B cell (primary cell): ENCODE measurements at regions not wholly inside any gene's neighbourhood (a gene's known extent, or its start where the extent isn't known, plus 50 kb on each side); places are given as distances from the start of the nearest gene placed in this dataset.

ENCODE experiments used
- ATAC-seq: fragments of 200-7000 bp; cut with Tn5 transposase; one replicate; pipeline ENCODE4 v1.10.0; 2021; ENCODE audit warnings: low read depth, mild to moderate bottlenecking, moderate number of reproducible peaks, moderate library complexity
- CTCF ChIA-PET: fragments of 350-600 bp; sonication (Branson Sonifier 250); formaldehyde crosslinking; loops from one replicate; lab custom pipeline; 2021; ENCODE audit warnings: antibody characterized with exemption, inconsistent platforms; lab: Charles Lee
- POLR2A ChIA-PET: fragments of 350-600 bp; sonication (Branson Sonifier 250); formaldehyde crosslinking; loops from one replicate; lab custom pipeline; 2021; ENCODE audit warnings: antibody characterized with exemption; lab: Charles Lee
- DNase-seq: peaks from one replicate; pipeline ENCODE4 v3.0.0; 2013
- H2AFZ ChIP-seq: 2 replicates; pipeline ENCODE4 v1.6.1; 2012; ENCODE audit warnings: mild to moderate bottlenecking, low read depth, low read length; ENCODE audit not compliant: insufficient read depth, poor library complexity, severe bottlenecking
- H3K27ac ChIP-seq, 2 donors: 1 replicate in 1 of 2; 2 replicates in 1 of 2; pipeline ENCODE4 v1.5.1; 2012 to 2013; ENCODE audit warnings: low read length in 2 of 2, mild to moderate bottlenecking in 2 of 2, moderate library complexity in 1 of 2
- H3K27me3 ChIP-seq, 4 experiments: fragments of 200-600 bp in 1 of 4; sonication (generic) in 1 of 4; replicated peaks in 1 of 4; 1 replicate in 2 of 4; 2 replicates in 2 of 4; pipeline versions ENCODE4 v1.6.1 to v1.7.0; 2013 to 2016; ENCODE audit warnings: low read length in 3 of 4, mild to moderate bottlenecking in 2 of 4, mixed read lengths in 1 of 4, moderate library complexity in 1 of 4; ENCODE audit not compliant: insufficient read depth in 4 of 4, control insufficient read depth in 3 of 4; ENCODE audit errors: control extremely low read depth in 1 of 4
- H3K36me3 ChIP-seq, 2 experiments: replicated peaks in 1 of 2; 1 replicate in 1 of 2; 2 replicates in 1 of 2; pipeline versions ENCODE4 v1.6.1 to v1.7.1; 2013; ENCODE audit warnings: low read length in 1 of 2; ENCODE audit not compliant: insufficient read depth in 2 of 2, control insufficient read depth in 1 of 2; ENCODE audit errors: control extremely low read depth in 1 of 2, extremely low read depth in 1 of 2
- H3K4me1 ChIP-seq, 2 donors: fragments of 200-600 bp in 1 of 2; sonication (generic) in 1 of 2; 1 replicate in 1 of 2; 2 replicates in 1 of 2; pipeline versions ENCODE4 v1.5.1 to v1.6.1; 2013 to 2017; ENCODE audit warnings: low read length in 2 of 2; ENCODE audit not compliant: control insufficient read depth in 2 of 2, insufficient read depth in 2 of 2
- H3K4me2 ChIP-seq: replicated peaks from 2 replicates; pipeline ENCODE3; 2012; ENCODE audit warnings: mild to moderate bottlenecking, low read depth, low read length; ENCODE audit not compliant: poor library complexity, severe bottlenecking
- H3K4me3 ChIP-seq, 5 experiments: fragments of 200-600 bp in 1 of 5; sonication (generic) in 1 of 5; 1 replicate in 3 of 5; 2 replicates in 2 of 5; pipeline versions ENCODE4 v1.5.1 to v1.7.0; 2011 to 2016; ENCODE audit warnings: low read length in 4 of 5, mild to moderate bottlenecking in 4 of 5, low read depth in 2 of 5, control low read depth in 1 of 5, moderate library complexity in 1 of 5; ENCODE audit not compliant: insufficient read depth in 1 of 5; ENCODE audit errors: control extremely low read depth in 1 of 5, extremely low read depth in 1 of 5
- H3K79me2 ChIP-seq: fragments of 200-600 bp; sonication (generic); one replicate; pipeline ENCODE4 v1.6.0; 2016; ENCODE audit warnings: low read length; ENCODE audit not compliant: control insufficient read depth, insufficient read depth
- H3K9ac ChIP-seq: fragments of 200-600 bp; sonication (generic); 2 replicates; pipeline ENCODE4 v1.6.1; 2017; ENCODE audit warnings: mild to moderate bottlenecking, low read length, moderate library complexity
- H3K9me3 ChIP-seq, 3 donors: one replicate each; pipeline versions ENCODE4 v1.6.1 to v1.7.1; 2013; ENCODE audit warnings: low read length in 2 of 3; ENCODE audit not compliant: control insufficient read depth in 2 of 3, insufficient read depth in 1 of 3; ENCODE audit errors: control extremely low read depth in 1 of 3
- H4K20me1 ChIP-seq: 2 replicates; pipeline ENCODE4 v1.6.0; 2012; ENCODE audit warnings: mild to moderate bottlenecking, low read length; ENCODE audit not compliant: insufficient read depth, control insufficient read depth, poor library complexity, severe bottlenecking
- H3K27ac Mint-ChIP-seq: one replicate; pipeline ENCODE4 v1.8.0; 2021; ENCODE audit warnings: mixed read lengths
- H3K27me3 Mint-ChIP-seq: one replicate; pipeline ENCODE4 v1.8.0; 2021; ENCODE audit warnings: mixed read lengths
- H3K4me1 Mint-ChIP-seq: one replicate; pipeline ENCODE4 v1.8.0; 2021; ENCODE audit warnings: mixed read lengths
- H3K4me3 Mint-ChIP-seq: one replicate; pipeline ENCODE4 v1.8.0; 2021; ENCODE audit warnings: mixed read lengths
- H3K9me3 Mint-ChIP-seq: one replicate; pipeline ENCODE4 v1.8.0; 2022; ENCODE audit warnings: mixed read lengths; ENCODE audit not compliant: insufficient read depth
- EZH2 ChIP-seq: IDR thresholded peaks from 2 replicates; pipeline ENCODE4 v1.6.1; 2012; ENCODE audit warnings: borderline replicate concordance, low read depth, mild to moderate bottlenecking, moderate library complexity, low read length; ENCODE audit not compliant: insufficient read depth, poor library complexity, severe bottlenecking
- WGBS: methylation state at CpG from one replicate; pipeline ENCODE4 v1.1.5; 2013; ENCODE audit warnings: missing lambda C conversion rate; ENCODE audit not compliant: insufficient coverage; 5-methylcytosine and 5-hydroxymethylcytosine counted together
- intact Hi-C: fragments of 100-400 bp; cut with micrococcal nuclease; formaldehyde crosslinking; loops from one replicate; pipeline ENCODE4 v1.10.0; 2022
- TF ChIP-seq, protein P1 (sequence below): fragments of 200-600 bp; IDR thresholded peaks from one replicate; pipeline ENCODE4 v1.8.0; 2022; ENCODE audit warnings: antibody characterized with exemption, mild to moderate bottlenecking

DNA sequence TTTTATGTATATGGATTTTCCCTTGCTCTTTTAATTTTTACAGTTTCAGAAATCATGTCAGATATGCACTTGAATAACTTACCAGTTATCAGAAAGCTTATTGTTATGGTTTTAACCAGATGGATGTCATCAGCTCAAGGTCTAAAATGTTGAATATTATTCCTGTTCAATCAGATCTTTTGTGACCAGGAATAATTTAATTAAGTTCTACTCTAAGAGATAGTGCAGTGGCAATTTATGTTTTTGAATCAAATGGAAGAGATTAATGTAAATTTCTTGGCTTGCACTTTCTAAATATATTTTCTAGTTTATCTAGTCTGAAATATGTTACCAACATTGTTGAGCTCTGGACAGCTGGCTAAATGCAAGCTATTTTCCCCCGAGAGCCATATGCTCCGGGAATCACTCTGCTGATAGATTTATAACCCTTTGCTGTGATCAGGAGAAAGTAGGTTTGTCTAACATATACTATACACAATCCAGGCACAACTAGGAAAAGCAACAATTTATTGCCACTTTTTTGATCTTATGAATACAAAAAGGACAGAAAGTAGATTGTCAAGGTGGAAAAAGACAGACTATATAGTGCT is 76.8 kb upstream of the CD96 start:
- H2AFZ ChIP-seq = no peak overlapping the region
- DNase-seq (no peak), ATAC-seq (no peak)
- no peaks in the 10 kb centered on the region for H3K4me1 Mint-ChIP-seq
- peaks cover 3% of the 10 kb centered on the region for H3K9me3 Mint-ChIP-seq
- intact Hi-C loops = no loop called here
- no peaks in the 10 kb centered on the region for H3K79me2 ChIP-seq
- H3K4me1 ChIP-seq = no peaks in the 10 kb centered on the region
- no peak overlapping the region for H3K4me2 ChIP-seq
- no peak for TF ChIP-seq EZH2
- TF ChIP-seq, protein P1, sequence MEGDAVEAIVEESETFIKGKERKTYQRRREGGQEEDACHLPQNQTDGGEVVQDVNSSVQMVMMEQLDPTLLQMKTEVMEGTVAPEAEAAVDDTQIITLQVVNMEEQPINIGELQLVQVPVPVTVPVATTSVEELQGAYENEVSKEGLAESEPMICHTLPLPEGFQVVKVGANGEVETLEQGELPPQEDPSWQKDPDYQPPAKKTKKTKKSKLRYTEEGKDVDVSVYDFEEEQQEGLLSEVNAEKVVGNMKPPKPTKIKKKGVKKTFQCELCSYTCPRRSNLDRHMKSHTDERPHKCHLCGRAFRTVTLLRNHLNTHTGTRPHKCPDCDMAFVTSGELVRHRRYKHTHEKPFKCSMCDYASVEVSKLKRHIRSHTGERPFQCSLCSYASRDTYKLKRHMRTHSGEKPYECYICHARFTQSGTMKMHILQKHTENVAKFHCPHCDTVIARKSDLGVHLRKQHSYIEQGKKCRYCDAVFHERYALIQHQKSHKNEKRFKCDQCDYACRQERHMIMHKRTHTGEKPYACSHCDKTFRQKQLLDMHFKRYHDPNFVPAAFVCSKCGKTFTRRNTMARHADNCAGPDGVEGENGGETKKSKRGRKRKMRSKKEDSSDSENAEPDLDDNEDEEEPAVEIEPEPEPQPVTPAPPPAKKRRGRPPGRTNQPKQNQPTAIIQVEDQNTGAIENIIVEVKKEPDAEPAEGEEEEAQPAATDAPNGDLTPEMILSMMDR = no peak
- no peaks in the 10 kb centered on the region for H3K36me3 ChIP-seq
- WGBS = no CpG with 5 or more reads among the region's 2 CpGs
- H3K4me3 Mint-ChIP-seq = no peak overlapping the region
- H3K27ac ChIP-seq = no peak overlapping the region
- no peak overlapping the region for H3K4me3 ChIP-seq
- H3K9ac ChIP-seq = no peak overlapping the region
- H3K27me3 ChIP-seq = no peaks in the 10 kb centered on the region
- no peaks in the 10 kb centered on the region for H4K20me1 ChIP-seq
- POLR2A ChIA-PET = no interaction called here
- H3K27ac Mint-ChIP-seq = no peak overlapping the region
- H3K27me3 Mint-ChIP-seq = no peaks in the 10 kb centered on the region
- CTCF ChIA-PET = no interaction called here
- H3K9me3 ChIP-seq = peaks cover 0 to 1% (median 0%) of the 10 kb centered on the region in 3 donors

DNA sequence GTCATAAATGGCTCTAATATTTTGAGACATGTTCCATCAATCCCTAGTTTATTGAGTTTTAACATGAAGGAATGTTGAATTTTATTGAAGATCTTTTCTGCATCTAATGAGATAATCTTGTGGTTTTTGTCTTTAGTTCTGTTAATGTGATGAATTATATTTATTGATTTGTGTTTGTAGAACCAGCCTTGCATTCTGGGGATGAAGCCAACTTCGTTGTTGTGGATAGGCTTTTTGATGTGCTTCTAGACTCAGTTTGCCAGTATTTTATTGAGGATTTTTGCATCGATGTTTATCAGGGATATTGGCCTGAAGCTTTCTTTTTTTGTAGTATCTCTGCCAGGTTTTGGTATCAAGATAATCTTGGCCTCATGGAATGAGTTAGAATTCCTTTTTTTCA is 72.0 kb upstream of the CD96 start:
- no peaks in the 10 kb centered on the region for H4K20me1 ChIP-seq
- intact Hi-C loops = no loop called here
- H3K27me3 ChIP-seq = peaks cover 0 to 7% (median 5%) of the 10 kb centered on the region in 4 experiments
- WGBS = 94% methylated on average over 2 of the region's 2 CpGs
- Mint-ChIP-seq H3K4me3 (no peak overlapping the region), H3K4me1 (no peaks in the 10 kb centered on the region), H3K27me3 (peaks cover 12% of the 10 kb centered on the region), H3K9me3 (peaks cover 7% of the 10 kb centered on the region), H3K27ac (no peak overlapping the region)
- no peak overlapping the region for H3K4me3 ChIP-seq
- no peak for ATAC-seq
- TF ChIP-seq EZH2 = no peak
- H3K4me1 ChIP-seq = no peaks in the 10 kb centered on the region
- H3K79me2 ChIP-seq = no peaks in the 10 kb centered on the region
- POLR2A ChIA-PET = no interaction called here
- no peak overlapping the region for H3K27ac ChIP-seq
- H3K4me2 ChIP-seq = no peak overlapping the region
- H3K9ac ChIP-seq = no peak overlapping the region
- CTCF ChIA-PET = no interaction called here
- no peak overlapping the region for H2AFZ ChIP-seq
- DNase-seq = no peak
- H3K36me3 ChIP-seq = no peaks in the 10 kb centered on the region
- H3K9me3 ChIP-seq = peaks cover 0 to 7% (median 0%) of the 10 kb centered on the region in 3 donors
